Endothelial cell of umbilical vein (primary cell): ENCODE measurements at regions not wholly inside any gene's neighbourhood (a gene's known extent, or its start where the extent isn't known, plus 50 kb on each side); places are given as distances from the start of the nearest gene placed in this dataset.

Experiments
- BruUV-seq: library from RNA; stranded (reverse); fragments of 400-500 nt; replicated peaks from 2 replicates; lab custom pipeline; 2021; lab: Mats Ljungman, UMichigan
- CTCF ChIA-PET: fragments of 300-600, 350-600 bp; sonication (Branson Sonifier 250); formaldehyde crosslinking; loops from one replicate; lab custom pipeline; 2021; ENCODE audit warnings: antibody characterized with exemption, inconsistent platforms; lab: Charles Lee
- POLR2A ChIA-PET: fragments of 300-600, 350-600 bp; sonication (Branson Sonifier 250); formaldehyde crosslinking; loops from one replicate; lab custom pipeline; 2021; ENCODE audit warnings: antibody characterized with exemption, inconsistent platforms; lab: Charles Lee
- DNase-seq: peaks from one replicate; pipeline ENCODE4 v3.0.0-alpha.2; 2011; ENCODE audit warnings: low read depth, low spot score
- FAIRE-seq: peaks from 2 replicates; lab custom pipeline; 2011; peaks lifted over from hg19 to GRCh38; lab: Jason Lieb, UNC
- H2AFZ ChIP-seq: 2 replicates; pipeline ENCODE4 v1.6.0; 2012; ENCODE audit warnings: low read depth, low read length, control low read depth, inconsistent platforms
- H3K27ac ChIP-seq: 2 replicates; pipeline ENCODE4 v1.5.1; 2011; ENCODE audit warnings: low read depth, mild to moderate bottlenecking, control low read depth, low read length, moderate library complexity; ENCODE audit not compliant: insufficient read depth
- H3K27me3 ChIP-seq, 2 experiments: 2 replicates each; pipeline versions ENCODE4 v1.6.0 to v1.6.1; 2011; ENCODE audit warnings: low read length in 2 of 2, mixed read lengths in 1 of 2; ENCODE audit not compliant: control insufficient read depth in 2 of 2, insufficient read depth in 2 of 2
- H3K36me3 ChIP-seq, 2 experiments: 2 replicates in 1 of 2; 3 replicates in 1 of 2; pipeline ENCODE4 v1.5.1; 2011; ENCODE audit warnings: low read length in 2 of 2, mild to moderate bottlenecking in 1 of 2, moderate library complexity in 1 of 2; ENCODE audit not compliant: control insufficient read depth in 2 of 2, insufficient read depth in 2 of 2; ENCODE audit errors: extremely low read depth in 1 of 2
- H3K4me1 ChIP-seq: 3 replicates; pipeline ENCODE4 v1.5.1; 2011; ENCODE audit warnings: mild to moderate bottlenecking, low read length; ENCODE audit not compliant: control insufficient read depth, insufficient read depth; ENCODE audit errors: extremely low read depth
- H3K4me2 ChIP-seq: 2 replicates; pipeline ENCODE4 v1.6.1; 2011; ENCODE audit warnings: low read length, control low read depth, mixed read lengths; ENCODE audit not compliant: insufficient read depth
- H3K4me3 ChIP-seq, 3 experiments: fragments of 200-600 bp in 1 of 3; sonication (generic), shearing (Covaris generic) in 1 of 3; replicated peaks in 1 of 3; 2 replicates each; pipeline ENCODE4 v1.5.1; 2011 to 2016; ENCODE audit warnings: control low read depth in 3 of 3, low read length in 3 of 3, mild to moderate bottlenecking in 2 of 3, inconsistent platforms in 1 of 3, low read depth in 1 of 3, moderate library complexity in 1 of 3; ENCODE audit not compliant: insufficient read depth in 1 of 3
- H3K79me2 ChIP-seq: 2 replicates; pipeline ENCODE4 v1.6.0; 2012; ENCODE audit warnings: low read length, inconsistent platforms; ENCODE audit not compliant: control insufficient read depth, insufficient read depth
- H3K9ac ChIP-seq: replicated peaks from 2 replicates; pipeline ENCODE3; 2011; ENCODE audit warnings: low read length, control low read depth; ENCODE audit not compliant: insufficient read depth; ENCODE audit errors: extremely low read depth
- H3K9me1 ChIP-seq: replicated peaks from 3 replicates; pipeline ENCODE4 v1.6.0; 2011; ENCODE audit warnings: mild to moderate bottlenecking, low read length; ENCODE audit not compliant: control insufficient read depth, insufficient read depth; ENCODE audit errors: extremely low read depth
- H3K9me3 ChIP-seq: replicated peaks from 2 replicates; pipeline ENCODE4 v1.5.1; 2012; ENCODE audit warnings: low read length, inconsistent platforms; ENCODE audit not compliant: control insufficient read depth, insufficient read depth
- H4K20me1 ChIP-seq: replicated peaks from 2 replicates; pipeline ENCODE3; 2011; ENCODE audit warnings: mild to moderate bottlenecking, low read length; ENCODE audit not compliant: control insufficient read depth, insufficient read depth; ENCODE audit errors: extremely low read depth
- CTCF ChIP-seq, 2 donors: IDR thresholded peaks; 1 replicate in 1 of 2; 2 replicates in 1 of 2; pipeline ENCODE4 v1.5.1; 2011; ENCODE audit warnings: low read length in 2 of 2, mild to moderate bottlenecking in 2 of 2, moderate library complexity in 2 of 2, control low read depth in 1 of 2, inconsistent platforms in 1 of 2, low read depth in 1 of 2; ENCODE audit not compliant: insufficient read depth in 1 of 2; ENCODE audit errors: extremely low read depth in 1 of 2
- EZH2 ChIP-seq: IDR thresholded peaks from 2 replicates; pipeline ENCODE4 v1.6.1; 2012; ENCODE audit warnings: borderline replicate concordance, low read depth, mild to moderate bottlenecking, moderate library complexity, low read length, inconsistent platforms; ENCODE audit not compliant: severe bottlenecking
- FOS ChIP-seq: IDR thresholded peaks from 2 replicates; pipeline ENCODE4 v1.6.1; 2011; ENCODE audit warnings: mild to moderate bottlenecking, low read length, moderate library complexity, borderline replicate concordance; ENCODE audit not compliant: insufficient read depth
- GATA2 ChIP-seq: IDR thresholded peaks from 2 replicates; pipeline ENCODE4 v1.7.0; 2011; ENCODE audit warnings: low read depth, mild to moderate bottlenecking, moderate library complexity, mixed read lengths, low read length; ENCODE audit not compliant: insufficient read length, insufficient read depth
- JUN ChIP-seq: IDR thresholded peaks from 2 replicates; pipeline ENCODE4 v1.6.1; 2011; ENCODE audit warnings: borderline replicate concordance, low read depth; ENCODE audit not compliant: insufficient read length, insufficient read depth
- MAX ChIP-seq: IDR thresholded peaks from 2 replicates; pipeline ENCODE4 v1.6.1; 2011; ENCODE audit not compliant: insufficient read depth, insufficient read length
- MYC ChIP-seq: IDR thresholded peaks from one replicate; pipeline ENCODE4 v1.6.1; 2011; ENCODE audit warnings: mild to moderate bottlenecking, low read depth, low read length
- POLR2A ChIP-seq: IDR thresholded peaks from 2 replicates; pipeline ENCODE4 v1.6.1; 2012; ENCODE audit warnings: low read depth, mild to moderate bottlenecking, control low read depth, low read length
- POLR2AphosphoS5 ChIP-seq: IDR thresholded peaks from 2 replicates; pipeline ENCODE4 v1.6.1; 2012; ENCODE audit warnings: low read depth, mild to moderate bottlenecking, control low read depth, low read length, moderate library complexity; ENCODE audit not compliant: insufficient read depth
- dilution Hi-C: fragments of 300-500 bp; cut with MboI; formaldehyde crosslinking; loops from one replicate; pipeline ENCODE4 v1.15.0; 2019; ENCODE audit warnings: low sequenced_read_pairs; ENCODE audit not compliant: extremely low pct_ligation_motif_present
- intact Hi-C: fragments of 100-400 bp; cut with micrococcal nuclease; formaldehyde crosslinking; loops from one replicate; pipeline ENCODE4 v1.10.0; 2022

GRCh38 chr2:5885451-5886173 lies 193.4 kb downstream of the SOX11 start:
- POLR2A ChIA-PET, result no interaction called here
- Histone ChIP-seq H3K9me1 (no peaks in the 10 kb centered on the region), H2AFZ (no peak overlapping the region), H3K4me1 (no peaks in the 10 kb centered on the region), H3K4me2 (no peak overlapping the region), H3K27me3 (no peaks in the 10 kb centered on the region), H3K79me2 (no peaks in the 10 kb centered on the region), H3K9ac (no peak overlapping the region), H3K9me3 (peaks cover 2% of the 10 kb centered on the region), H3K36me3 (no peaks in the 10 kb centered on the region), H4K20me1 (no peaks in the 10 kb centered on the region), H3K27ac (no peak overlapping the region), H3K4me3 (no peak overlapping the region)
- FAIRE-seq, result no peak
- no peak for TF ChIP-seq EZH2
- no peak for TF ChIP-seq POLR2AphosphoS5
- TF ChIP-seq CTCF (IDR thresholded peaks at IDR 0.05; ENCODE audit: extremely low read depth in 1 of 2, insufficient read depth in 1 of 2, low read depth in 1 of 2, low read length in 2 of 2), result no peak
- no peak for TF ChIP-seq FOS
- no peak for TF ChIP-seq POLR2A
- TF ChIP-seq JUN, result no peak
- TF ChIP-seq MYC, result no peak
- TF ChIP-seq GATA2, result no peak
- TF ChIP-seq MAX, result no peak
- intact Hi-C loops, result no loop called here
- BruUV-seq, result no TSS peak
- dilution Hi-C loops, result no loop called here
- CTCF ChIA-PET, result interaction anchor here (1.0 kb wide), 1 partner anchor 17 kb away, joined by 3 read pairs; no protein-coding TSS in a partner anchor
- DNase-seq, result no peak
